H1 (cell line): ENCODE measurements at regions not wholly inside any gene's neighbourhood (a gene's known extent, or its start where the extent isn't known, plus 50 kb on each side); places are given as distances from the start of the nearest gene placed in this dataset.

ENCODE experiments used
- CTCF ChIA-PET: fragments of 300-600 bp; sonication (Branson Sonifier 250); formaldehyde crosslinking; loops from one replicate; lab custom pipeline; 2021; ENCODE audit not compliant: partially characterized antibody; lab: Charles Lee
- POLR2A ChIA-PET: fragments of 300-600 bp; sonication (Branson Sonifier 250); formaldehyde crosslinking; loops from one replicate; lab custom pipeline; 2021; ENCODE audit warnings: inconsistent platforms; ENCODE audit not compliant: partially characterized antibody; lab: Charles Lee
- DNase-seq, 2 experiments: peaks; one replicate each; pipeline versions ENCODE4 v3.0.0 to v3.0.0-alpha.2; 2010 to 2022; ENCODE audit warnings: low spot score in 2 of 2, low read depth in 1 of 2, mixed read lengths in 1 of 2
- FAIRE-seq: peaks from 2 replicates; lab custom pipeline; 2011; peaks lifted over from hg19 to GRCh38; lab: Jason Lieb, UNC
- H2AFZ ChIP-seq: 2 replicates; pipeline ENCODE4 v1.8.1; 2012; ENCODE audit warnings: low read length, inconsistent platforms
- H2AK5ac ChIP-seq: 2 replicates; pipeline ENCODE4 v1.6.1; 2013; ENCODE audit warnings: low read depth, low read length
- H2BK120ac ChIP-seq: replicated peaks from 2 replicates; pipeline ENCODE3; 2013; ENCODE audit warnings: low read depth, low read length, inconsistent platforms
- H2BK12ac ChIP-seq: 2 replicates; pipeline ENCODE4 v1.6.1; 2013; ENCODE audit warnings: low read depth, low read length
- H2BK15ac ChIP-seq: 2 replicates; pipeline ENCODE4 v1.6.1; 2013; ENCODE audit warnings: low read length
- H2BK20ac ChIP-seq: 2 replicates; pipeline ENCODE4 v1.6.1; 2013; ENCODE audit warnings: low read length
- H2BK5ac ChIP-seq: 2 replicates; pipeline ENCODE4 v1.6.1; 2013; ENCODE audit warnings: low read depth, low read length
- H3K14ac ChIP-seq: 2 replicates; pipeline ENCODE4 v1.6.1; 2013; ENCODE audit warnings: inconsistent platforms; ENCODE audit not compliant: insufficient read length
- H3K18ac ChIP-seq: 2 replicates; pipeline ENCODE4 v1.6.1; 2013; ENCODE audit warnings: low read length; ENCODE audit errors: extremely low read depth
- H3K23ac ChIP-seq: 2 replicates; pipeline ENCODE4 v1.6.1; 2013; ENCODE audit warnings: inconsistent platforms; ENCODE audit not compliant: insufficient read length
- H3K23me2 ChIP-seq: 2 replicates; pipeline ENCODE4 v1.6.1; 2013; ENCODE audit warnings: low read depth, low read length
- H3K27ac ChIP-seq: 2 replicates; pipeline ENCODE4 v1.6.1; 2011; ENCODE audit warnings: low read depth, low read length, inconsistent platforms
- H3K27me3 ChIP-seq, 4 experiments: replicated peaks in 1 of 4; 1 replicate in 1 of 4; 2 replicates in 3 of 4; pipeline versions ENCODE4 v1.6.1 to v1.8.1; 2011 to 2013; ENCODE audit warnings: low read length in 3 of 4, mild to moderate bottlenecking in 3 of 4, inconsistent platforms in 2 of 4, mixed read lengths in 2 of 4, moderate library complexity in 1 of 4; ENCODE audit not compliant: control insufficient read depth in 3 of 4, insufficient read depth in 3 of 4; ENCODE audit errors: extremely low read depth in 1 of 4
- H3K36me3 ChIP-seq, 4 experiments: 2 replicates each; pipeline versions ENCODE4 v1.6.1 to v1.8.1; 2011 to 2013; ENCODE audit warnings: mild to moderate bottlenecking in 4 of 4, low read length in 3 of 4, moderate library complexity in 2 of 4, control low read depth in 1 of 4, inconsistent platforms in 1 of 4; ENCODE audit not compliant: insufficient read depth in 4 of 4, control insufficient read depth in 2 of 4
- H3K4ac ChIP-seq: replicated peaks from 2 replicates; pipeline ENCODE3; 2013; ENCODE audit warnings: low read length, low read depth, mixed read lengths, inconsistent platforms; ENCODE audit not compliant: insufficient read length
- H3K4me1 ChIP-seq, 4 experiments: replicated peaks in 1 of 4; 1 replicate in 1 of 4; 2 replicates in 3 of 4; pipeline versions ENCODE4 v1.6.1 to v1.8.1; 2011 to 2013; ENCODE audit warnings: low read length in 3 of 4, inconsistent platforms in 2 of 4, mixed read lengths in 1 of 4; ENCODE audit not compliant: insufficient read depth in 4 of 4, control insufficient read depth in 3 of 4
- H3K4me2 ChIP-seq, 2 experiments: 2 replicates each; pipeline versions ENCODE4 v1.6.1 to v1.8.1; 2011 to 2013; ENCODE audit warnings: low read depth in 2 of 2, low read length in 2 of 2, control low read depth in 1 of 2, inconsistent platforms in 1 of 2, mild to moderate bottlenecking in 1 of 2; ENCODE audit not compliant: insufficient read depth in 1 of 2
- H3K4me3 ChIP-seq, 4 experiments: fragments of 200-600, 300-600 bp in 1 of 4; sonication (generic), shearing (Covaris generic), sonication (Bioruptor Twin) in 1 of 4; 2 replicates each; pipeline versions ENCODE4 v1.5.1 to v1.8.1; 2011 to 2016; ENCODE audit warnings: low read length in 4 of 4, low read depth in 3 of 4, control low read depth in 2 of 4, inconsistent platforms in 2 of 4, mild to moderate bottlenecking in 2 of 4, mixed read lengths in 1 of 4, moderate library complexity in 1 of 4; ENCODE audit not compliant: insufficient read depth in 2 of 4; ENCODE audit errors: extremely low read depth in 1 of 4
- H3K56ac ChIP-seq: replicated peaks from 2 replicates; pipeline ENCODE3; 2013; ENCODE audit warnings: low read depth, mild to moderate bottlenecking, mixed read lengths, low read length, inconsistent platforms; ENCODE audit not compliant: insufficient read length
- H3K79me1 ChIP-seq: 2 replicates; pipeline ENCODE4 v1.6.1; 2013; ENCODE audit warnings: low read depth, low read length, control low read depth
- H3K79me2 ChIP-seq, 2 experiments: 2 replicates each; pipeline versions ENCODE4 v1.6.1 to v1.8.1; 2012 to 2013; ENCODE audit warnings: low read length in 2 of 2, mild to moderate bottlenecking in 2 of 2, inconsistent platforms in 1 of 2; ENCODE audit not compliant: insufficient read depth in 2 of 2, control insufficient read depth in 1 of 2
- H3K9ac ChIP-seq, 4 experiments: replicated peaks in 1 of 4; 1 replicate in 1 of 4; 2 replicates in 3 of 4; pipeline versions ENCODE4 v1.6.1 to v1.8.1; 2011 to 2013; ENCODE audit warnings: low read depth in 3 of 4, low read length in 3 of 4, control low read depth in 2 of 4, mild to moderate bottlenecking in 2 of 4, moderate library complexity in 2 of 4, inconsistent platforms in 1 of 4; ENCODE audit errors: extremely low read depth in 1 of 4
- H3K9me3 ChIP-seq, 2 experiments: 2 replicates each; pipeline versions ENCODE4 v1.6.1 to v1.8.1; 2012 to 2013; ENCODE audit warnings: mild to moderate bottlenecking in 2 of 2, moderate library complexity in 2 of 2, control low read depth in 1 of 2, inconsistent platforms in 1 of 2, low read depth in 1 of 2, low read length in 1 of 2, mixed read lengths in 1 of 2; ENCODE audit not compliant: insufficient read depth in 2 of 2
- H4K20me1 ChIP-seq, 2 experiments: replicated peaks in 1 of 2; 2 replicates each; pipeline versions ENCODE3 to v1.8.1; 2011 to 2013; ENCODE audit warnings: inconsistent platforms in 2 of 2, low read length in 2 of 2, mild to moderate bottlenecking in 1 of 2; ENCODE audit not compliant: insufficient read depth in 2 of 2, control insufficient read depth in 1 of 2
- H4K5ac ChIP-seq: 2 replicates; pipeline ENCODE4 v1.6.1; 2013; ENCODE audit warnings: low read length, low read depth, mixed read lengths, inconsistent platforms; ENCODE audit not compliant: insufficient read length
- H4K8ac ChIP-seq: 2 replicates; pipeline ENCODE4 v1.8.0; 2013; ENCODE audit warnings: mild to moderate bottlenecking, moderate library complexity, low read length, inconsistent platforms; ENCODE audit not compliant: insufficient read depth; ENCODE audit errors: extremely low read depth
- H4K91ac ChIP-seq: replicated peaks from 2 replicates; pipeline ENCODE3; 2013; ENCODE audit warnings: low read length, mixed read lengths, inconsistent platforms; ENCODE audit not compliant: insufficient read length
- BACH1 ChIP-seq: IDR thresholded peaks from 2 replicates; pipeline ENCODE4 v1.6.1; 2012; ENCODE audit warnings: low read length, improper control_type of control experiment
- E2F6 ChIP-seq: IDR thresholded peaks from 2 replicates; pipeline ENCODE4 v1.6.1; 2012; ENCODE audit warnings: inconsistent platforms
- GTF2F1 ChIP-seq: IDR thresholded peaks from 2 replicates; pipeline ENCODE4 v1.6.1; 2012; ENCODE audit warnings: low read depth, low read length, improper control_type of control experiment, borderline replicate concordance
- JUN ChIP-seq: IDR thresholded peaks from 2 replicates; pipeline ENCODE4 v1.6.1; 2011; ENCODE audit warnings: low read depth, mild to moderate bottlenecking, improper control_type of control experiment, low read length
- JUND ChIP-seq: IDR thresholded peaks from 2 replicates; pipeline ENCODE4 v1.6.1; 2011; ENCODE audit warnings: mild to moderate bottlenecking, improper control_type of control experiment, low read length
- MAFK ChIP-seq: IDR thresholded peaks from 2 replicates; pipeline ENCODE4 v1.6.1; 2012; ENCODE audit warnings: low read depth, mild to moderate bottlenecking, improper control_type of control experiment, low read length
- MAX ChIP-seq: IDR thresholded peaks from 2 replicates; pipeline ENCODE4 v1.6.1; 2012; ENCODE audit warnings: inconsistent platforms
- SP1 ChIP-seq: IDR thresholded peaks from 2 replicates; pipeline ENCODE4 v1.6.1; 2011; ENCODE audit warnings: low read depth, low read length
- SRF ChIP-seq: IDR thresholded peaks from 2 replicates; pipeline ENCODE4 v1.6.1; 2011; ENCODE audit warnings: mild to moderate bottlenecking, low read depth, low read length, moderate library complexity
- TCF12 ChIP-seq: IDR thresholded peaks from 2 replicates; pipeline ENCODE4 v1.6.1; 2011; ENCODE audit warnings: low read depth, mild to moderate bottlenecking, low read length
- WGBS, 2 experiments: shearing (Covaris generic) in 1 of 2; methylation state at CpG; one replicate each; pipeline versions ENCODE4 v1.1.6 to v1.1.7; 2013 to 2015; ENCODE audit warnings: low lambda C conversion rate in 2 of 2, mixed read lengths in 2 of 2, inconsistent platforms in 1 of 2, low coverage in 1 of 2, missing lambda C conversion rate in 1 of 2; ENCODE audit not compliant: insufficient replicate concordance in 2 of 2, insufficient coverage in 1 of 2, insufficient read length in 1 of 2; ENCODE audit errors: extremely low coverage in 1 of 2, missing lambda C conversion rate in 1 of 2; 5-methylcytosine and 5-hydroxymethylcytosine counted together

GRCh38 chr7:50197549-50197948 is 104.5 kb upstream of the ZPBP start:
- Histone ChIP-seq H3K27me3 (no peaks in the 10 kb centered on the region), H3K9me3 (no peaks in the 10 kb centered on the region), H3K36me3 (no peaks in the 10 kb centered on the region), H3K27ac (no peak overlapping the region), H3K79me2 (no peaks in the 10 kb centered on the region), H3K56ac (no peak overlapping the region), H4K5ac (no peak overlapping the region), H2BK12ac (no peak overlapping the region), H3K4me2 (no peak overlapping the region), H4K20me1 (no peaks in the 10 kb centered on the region), H3K4me3 (no peak overlapping the region), H2BK20ac (no peak overlapping the region), H3K23ac (no peak overlapping the region), H2AK5ac (no peak overlapping the region), H2BK15ac (no peak overlapping the region), H3K23me2 (no peaks in the 10 kb centered on the region), H3K9ac (no peak overlapping the region), H2BK120ac (no peak overlapping the region), H3K14ac (no peak overlapping the region), H2AFZ (peak overlapping the region; percentile 55), H3K4ac (no peak overlapping the region), H2BK5ac (no peak overlapping the region), H4K8ac (no peak overlapping the region), H3K79me1 (no peaks in the 10 kb centered on the region), H4K91ac (no peak overlapping the region), H3K18ac (no peak overlapping the region), H3K4me1 (peaks cover 0 to 4% (median 0%) of the 10 kb centered on the region in 4 experiments; a peak in 1 of 7 replicates)
- ChIA-PET POLR2A (no interaction called here), CTCF (interaction anchor here (1.1 to 2.2 kb wide), 3 partner anchors 8 to 56 kb away, joined by 3 to 8 read pairs (median 4); no protein-coding TSS in a partner anchor)
- 33% methylated on average over 9 of the region's 9 CpGs; no CpG with 5 or more reads in 1 of the 2 experiments for WGBS, 2 experiments
- peak; percentile 55 to 59 for DNase-seq
- no peak for FAIRE-seq
- peak; percentile 58; the same call in 1 of the 2 replicates for TF ChIP-seq JUN
- 0 out of 2 replicates have a peak, but pooled peaks have one; percentile 53 for TF ChIP-seq TCF12
- TF ChIP-seq E2F6: peak; percentile 24; the same call in 1 of the 2 replicates
- peak; percentile 72; the same call in 1 of the 2 replicates for TF ChIP-seq MAFK
- peak; percentile 64 for TF ChIP-seq MAX
- TF ChIP-seq SP1: no peak
- TF ChIP-seq GTF2F1: no peak
- peak; percentile 91 for TF ChIP-seq BACH1
- TF ChIP-seq SRF: no peak
- TF ChIP-seq JUND: peak; percentile 97
